Cardiac muscle cell (in vitro differentiated cells and primary cell): ENCODE measurements at regions not wholly inside any gene's neighbourhood (a gene's known extent, or its start where the extent isn't known, plus 50 kb on each side); places are given as distances from the start of the nearest gene placed in this dataset.

Experiments
- DNase-seq, 2 donors: peaks; one replicate each; pipeline versions ENCODE4 v3.0.0 to v3.0.0-alpha.2; 2010 to 2017; ENCODE audit warnings: low read depth in 1 of 2, low spot score in 1 of 2
- H3K27ac ChIP-seq: fragments of 200-600 bp; sonication (generic); 2 replicates; pipeline ENCODE4 v1.5.1; 2016
- H3K27me3 ChIP-seq: fragments of 200-600 bp; sonication (generic); 2 replicates; pipeline ENCODE4 v1.6.0; 2016; ENCODE audit warnings: control low read depth
- H3K36me3 ChIP-seq: fragments of 200-600 bp; sonication (generic); 2 replicates; pipeline ENCODE4 v1.5.1; 2016; ENCODE audit warnings: control low read depth
- H3K4me1 ChIP-seq: fragments of 200-600 bp; sonication (generic); 2 replicates; pipeline ENCODE4 v1.8.1; 2017; ENCODE audit warnings: low read depth, mild to moderate bottlenecking, mixed run types
- H3K4me3 ChIP-seq: fragments of 200-600 bp; sonication (generic); 2 replicates; pipeline ENCODE4 v1.5.1; 2016; ENCODE audit warnings: mild to moderate bottlenecking
- H3K9me3 ChIP-seq: fragments of 200-600 bp; sonication (generic); 2 replicates; pipeline ENCODE4 v1.5.1; 2017; ENCODE audit warnings: low read depth, mild to moderate bottlenecking, control low read depth
- CTCF ChIP-seq: IDR thresholded peaks from 2 replicates; pipeline ENCODE4 v1.5.1; 2012; ENCODE audit warnings: low read depth, mild to moderate bottlenecking, low read length

- DNase-seq = peak; percentile 28 to 34
- no peaks in the 10 kb centered on the region for H3K36me3 ChIP-seq
- H3K4me3 ChIP-seq = no peak overlapping the region
- TF ChIP-seq CTCF = no peak
- no peaks in the 10 kb centered on the region for H3K27me3 ChIP-seq
- no peaks in the 10 kb centered on the region for H3K9me3 ChIP-seq
- peaks cover 12% of the 10 kb centered on the region for H3K4me1 ChIP-seq
- H3K27ac ChIP-seq = peak overlapping the region; percentile 6
Observed at GRCh38 chr12:91413581-91414546, 231.2 kb upstream of the DCN start.

GRCh38 chr12:91406920-91407341, 224.3 kb upstream of the DCN start:
- Histone ChIP-seq H3K4me3 (no peak overlapping the region), H3K27me3 (no peaks in the 10 kb centered on the region), H3K27ac (no peak overlapping the region), H3K9me3 (no peaks in the 10 kb centered on the region), H3K4me1 (no peaks in the 10 kb centered on the region), H3K36me3 (no peaks in the 10 kb centered on the region)
- DNase-seq = peak in 1 of 2 donors; percentile 30
- TF ChIP-seq CTCF = no peak

- Histone ChIP-seq H3K27me3 (no peaks in the 10 kb centered on the region), H3K4me1 (peaks cover 8% of the 10 kb centered on the region), H3K27ac (no peak overlapping the region), H3K36me3 (no peaks in the 10 kb centered on the region), H3K9me3 (no peaks in the 10 kb centered on the region), H3K4me3 (no peak overlapping the region)
- DNase-seq = no peak
- no peak for TF ChIP-seq CTCF
Observed at GRCh38 chr12:91404441-91404840, 221.8 kb upstream of the DCN start.

- no peak overlapping the region for H3K4me3 ChIP-seq
- no peaks in the 10 kb centered on the region for H3K36me3 ChIP-seq
- no peak for DNase-seq
- TF ChIP-seq CTCF = no peak
- H3K27me3 ChIP-seq = no peaks in the 10 kb centered on the region
- no peaks in the 10 kb centered on the region for H3K9me3 ChIP-seq
- peaks cover 13% of the 10 kb centered on the region for H3K4me1 ChIP-seq
- no peak overlapping the region for H3K27ac ChIP-seq
Observed at GRCh38 chr12:91401190-91401589, 218.6 kb upstream of the DCN start.

- H3K36me3 ChIP-seq = no peaks in the 10 kb centered on the region
- H3K27me3 ChIP-seq = no peaks in the 10 kb centered on the region
- peaks cover 13% of the 10 kb centered on the region for H3K4me1 ChIP-seq
- H3K27ac ChIP-seq = peak overlapping the region; percentile 26
- no peak overlapping the region for H3K4me3 ChIP-seq
- no peak for TF ChIP-seq CTCF
- DNase-seq = peak in 1 of 2 donors; percentile 54
- no peaks in the 10 kb centered on the region for H3K9me3 ChIP-seq
Observed at GRCh38 chr12:91400271-91400670, 217.7 kb upstream of the DCN start.
